Fibroblast of upper back skin (primary cell): ENCODE measurements at regions not wholly inside any gene's neighbourhood (a gene's known extent, or its start where the extent isn't known, plus 50 kb on each side); places are given as distances from the start of the nearest gene placed in this dataset.
A peak's percentile ranks its signal among the peaks of the same experiment; 100 is the strongest.

Experiments
- DNase-seq: peaks from one replicate; pipeline ENCODE4 v3.0.0-alpha.2; 2013

- DNase-seq = no peak
These were observed 111.8 kb upstream of the IGF1 start for GRCh38 chr12:102592134-102592533.

GRCh38 chr12:102573237-102573636 is 92.9 kb upstream of the IGF1 start:
- peak; percentile 27 for DNase-seq

GRCh38 chr12:102571889-102572288 is 91.5 kb upstream of the IGF1 start:
- no peak for DNase-seq

- no peak for DNase-seq
These were observed 89.9 kb upstream of the IGF1 start for GRCh38 chr12:102570256-102570655.

- no peak for DNase-seq
These were observed 89.4 kb upstream of the IGF1 start for GRCh38 chr12:102569803-102570202.

GRCh38 chr12:102568276-102568675 is 87.9 kb upstream of the IGF1 start:
- peak; percentile 81 for DNase-seq

- DNase-seq = peak; percentile 93
These were observed 86.9 kb upstream of the IGF1 start for GRCh38 chr12:102567031-102567985.

- no peak for DNase-seq
These were observed 85.2 kb upstream of the IGF1 start for GRCh38 chr12:102565555-102565954.

GRCh38 chr12:102564026-102564425 is 83.7 kb upstream of the IGF1 start:
- no peak for DNase-seq

GRCh38 chr12:102562836-102563425 is 82.6 kb upstream of the IGF1 start:
- DNase-seq = no peak

- DNase-seq = no peak
These were observed 70.8 kb upstream of the IGF1 start for GRCh38 chr12:102551186-102551585.

GRCh38 chr12:102549691-102550090 is 69.3 kb upstream of the IGF1 start:
- no peak for DNase-seq

- no peak for DNase-seq
These were observed 68.2 kb upstream of the IGF1 start for GRCh38 chr12:102548543-102548942.

GRCh38 chr12:102543494-102544485 is 63.4 kb upstream of the IGF1 start:
- DNase-seq = no peak

GRCh38 chr12:102542816-102543440 is 62.6 kb upstream of the IGF1 start:
- no peak for DNase-seq

- no peak for DNase-seq
These were observed 60.5 kb upstream of the IGF1 start for GRCh38 chr12:102540815-102541385.

GRCh38 chr12:102539651-102540553 is 59.5 kb upstream of the IGF1 start:
- peak; percentile 88 for DNase-seq

- no peak for DNase-seq
These were observed 54.9 kb upstream of the IGF1 start for GRCh38 chr12:102535306-102535705.

- peak; percentile 66 for DNase-seq
These were observed 54.5 kb upstream of the IGF1 start for GRCh38 chr12:102534899-102535298.

GRCh38 chr12:102533483-102534215 is 53.3 kb upstream of the IGF1 start:
- no peak for DNase-seq
